CD14-positive monocyte (primary cell): ENCODE measurements at regions not wholly inside any gene's neighbourhood (a gene's known extent, or its start where the extent isn't known, plus 50 kb on each side); places are given as distances from the start of the nearest gene placed in this dataset.

ENCODE experiments used
- DNase-seq, 3 donors: peaks; one replicate each; pipeline ENCODE4 v3.0.0-alpha.2; 2011 to 2022
- H2AFZ ChIP-seq: 2 replicates; pipeline ENCODE4 v1.6.0; 2012; ENCODE audit warnings: mild to moderate bottlenecking, low read depth, low read length, inconsistent platforms; ENCODE audit not compliant: insufficient read depth, poor library complexity, severe bottlenecking
- H3K27ac ChIP-seq, 2 donors: 1 replicate in 1 of 2; 2 replicates in 1 of 2; pipeline ENCODE4 v1.5.1; 2012 to 2013; ENCODE audit warnings: low read length in 2 of 2, control low read depth in 1 of 2, inconsistent platforms in 1 of 2, low read depth in 1 of 2, mild to moderate bottlenecking in 1 of 2
- H3K27me3 ChIP-seq, 2 donors: one replicate each; pipeline versions ENCODE4 v1.6.0 to v1.6.1; 2011 to 2013; ENCODE audit warnings: low read length in 2 of 2; ENCODE audit not compliant: control insufficient read depth in 2 of 2, insufficient read depth in 2 of 2
- H3K36me3 ChIP-seq, 2 donors: replicated peaks in 1 of 2; 1 replicate in 1 of 2; 2 replicates in 1 of 2; pipeline versions ENCODE4 v1.5.1 to v1.6.1; 2012 to 2013; ENCODE audit warnings: low read length in 2 of 2, control low read depth in 1 of 2, inconsistent platforms in 1 of 2, mild to moderate bottlenecking in 1 of 2; ENCODE audit not compliant: insufficient read depth in 2 of 2, control insufficient read depth in 1 of 2
- H3K4me1 ChIP-seq, 2 donors: 1 replicate in 1 of 2; 2 replicates in 1 of 2; pipeline versions ENCODE4 v1.5.1 to v1.6.1; 2012 to 2013; ENCODE audit warnings: low read length in 2 of 2, control low read depth in 1 of 2, inconsistent platforms in 1 of 2, mild to moderate bottlenecking in 1 of 2, moderate library complexity in 1 of 2; ENCODE audit not compliant: insufficient read depth in 2 of 2, control insufficient read depth in 1 of 2
- H3K4me2 ChIP-seq: replicated peaks from 2 replicates; pipeline ENCODE3; 2012; ENCODE audit warnings: low read length, moderate library complexity, mild to moderate bottlenecking; ENCODE audit not compliant: poor library complexity, severe bottlenecking; ENCODE audit errors: extremely low read depth
- H3K4me3 ChIP-seq, 3 experiments: fragments of 200-600 bp in 1 of 3; sonication (generic) in 1 of 3; replicated peaks in 1 of 3; 1 replicate in 2 of 3; 2 replicates in 1 of 3; pipeline ENCODE4 v1.5.1; 2011 to 2013; ENCODE audit warnings: low read length in 3 of 3, mild to moderate bottlenecking in 3 of 3, control low read depth in 2 of 3, low read depth in 2 of 3, inconsistent platforms in 1 of 3, moderate library complexity in 1 of 3
- H3K79me2 ChIP-seq: 2 replicates; pipeline ENCODE4 v1.6.0; 2012; ENCODE audit warnings: mild to moderate bottlenecking, control low read depth, inconsistent platforms, low read length, moderate library complexity; ENCODE audit not compliant: insufficient read depth
- H3K9ac ChIP-seq: 2 replicates; pipeline ENCODE4 v1.6.0; 2017; ENCODE audit warnings: low read length, mild to moderate bottlenecking; ENCODE audit not compliant: insufficient read depth, poor library complexity, severe bottlenecking
- H3K9me3 ChIP-seq, 2 donors: replicated peaks in 1 of 2; 1 replicate in 1 of 2; 2 replicates in 1 of 2; pipeline versions ENCODE4 v1.5.1 to v1.6.1; 2012 to 2013; ENCODE audit warnings: low read length in 2 of 2, control low read depth in 1 of 2; ENCODE audit not compliant: control insufficient read depth in 1 of 2, insufficient read depth in 1 of 2
- H4K20me1 ChIP-seq: 2 replicates; pipeline ENCODE4 v1.6.0; 2012; ENCODE audit warnings: mild to moderate bottlenecking, low read length, control low read depth, moderate library complexity; ENCODE audit not compliant: insufficient read depth
- H3K27ac Mint-ChIP-seq, 7 donors: one replicate each; pipeline ENCODE4 v1.8.0; 2020; ENCODE audit warnings: mild to moderate bottlenecking in 7 of 7, mixed read lengths in 7 of 7, moderate library complexity in 6 of 7, inconsistent platforms in 2 of 7
- H3K27me3 Mint-ChIP-seq, 3 donors: one replicate each; pipeline ENCODE4 v1.8.0; 2021 to 2022; ENCODE audit warnings: low read depth in 3 of 3, mild to moderate bottlenecking in 3 of 3, mixed read lengths in 3 of 3, moderate library complexity in 3 of 3, inconsistent platforms in 1 of 3
- H3K36me3 Mint-ChIP-seq, 2 donors: one replicate each; pipeline ENCODE4 v1.8.0; 2020; ENCODE audit warnings: mixed read lengths in 2 of 2, inconsistent platforms in 1 of 2, mild to moderate bottlenecking in 1 of 2
- H3K4me1 Mint-ChIP-seq: one replicate; pipeline ENCODE4 v1.8.0; 2020; ENCODE audit warnings: mild to moderate bottlenecking, mixed read lengths
- H3K4me3 Mint-ChIP-seq, 2 donors: one replicate each; pipeline ENCODE4 v1.8.0; 2020; ENCODE audit warnings: mild to moderate bottlenecking in 2 of 2, mixed read lengths in 2 of 2, moderate library complexity in 1 of 2
- H3K9me3 Mint-ChIP-seq, 7 donors: one replicate each; pipeline ENCODE4 v1.8.0; 2020 to 2022; ENCODE audit warnings: mixed read lengths in 7 of 7, mild to moderate bottlenecking in 6 of 7, moderate library complexity in 6 of 7, inconsistent platforms in 2 of 7
- WGBS: methylation state at CpG from one replicate; pipeline ENCODE4 v1.1.5; 2013; ENCODE audit warnings: missing lambda C conversion rate; ENCODE audit not compliant: insufficient coverage; 5-methylcytosine and 5-hydroxymethylcytosine counted together
- intact Hi-C, 2 donors: fragments of 100-400 bp; cut with micrococcal nuclease; formaldehyde crosslinking; loops; one replicate each; pipeline versions ENCODE4 v1.15.0 to v1.15.1; 2023
- TF ChIP-seq, protein P1 (sequence below): fragments of 200-600 bp; IDR thresholded peaks from one replicate; pipeline ENCODE4 v1.8.0; 2022; ENCODE audit warnings: antibody characterized with exemption, mild to moderate bottlenecking

GRCh38 chr6:163985040-163985439, 570.5 kb downstream of the QKI start:
- H3K9ac ChIP-seq = no peak overlapping the region
- no peaks in the 10 kb centered on the region for H4K20me1 ChIP-seq
- intact Hi-C loops = no loop called here
- H3K27ac ChIP-seq = no peak overlapping the region
- no peak for DNase-seq
- Mint-ChIP-seq H3K36me3 (no peaks in the 10 kb centered on the region), H3K9me3 (peaks cover 0 to 2% (median 0%) of the 10 kb centered on the region in 7 donors), H3K27ac (no peak overlapping the region), H3K4me3 (no peak overlapping the region), H3K4me1 (peaks cover 13% of the 10 kb centered on the region), H3K27me3 (peaks cover 2 to 14% (median 8%) of the 10 kb centered on the region in 3 donors)
- peaks cover 3 to 4% of the 10 kb centered on the region in 2 donors for H3K4me1 ChIP-seq
- no peak overlapping the region for H2AFZ ChIP-seq
- H3K4me3 ChIP-seq = no peak overlapping the region
- no peaks in the 10 kb centered on the region for H3K79me2 ChIP-seq
- TF ChIP-seq, protein P1, sequence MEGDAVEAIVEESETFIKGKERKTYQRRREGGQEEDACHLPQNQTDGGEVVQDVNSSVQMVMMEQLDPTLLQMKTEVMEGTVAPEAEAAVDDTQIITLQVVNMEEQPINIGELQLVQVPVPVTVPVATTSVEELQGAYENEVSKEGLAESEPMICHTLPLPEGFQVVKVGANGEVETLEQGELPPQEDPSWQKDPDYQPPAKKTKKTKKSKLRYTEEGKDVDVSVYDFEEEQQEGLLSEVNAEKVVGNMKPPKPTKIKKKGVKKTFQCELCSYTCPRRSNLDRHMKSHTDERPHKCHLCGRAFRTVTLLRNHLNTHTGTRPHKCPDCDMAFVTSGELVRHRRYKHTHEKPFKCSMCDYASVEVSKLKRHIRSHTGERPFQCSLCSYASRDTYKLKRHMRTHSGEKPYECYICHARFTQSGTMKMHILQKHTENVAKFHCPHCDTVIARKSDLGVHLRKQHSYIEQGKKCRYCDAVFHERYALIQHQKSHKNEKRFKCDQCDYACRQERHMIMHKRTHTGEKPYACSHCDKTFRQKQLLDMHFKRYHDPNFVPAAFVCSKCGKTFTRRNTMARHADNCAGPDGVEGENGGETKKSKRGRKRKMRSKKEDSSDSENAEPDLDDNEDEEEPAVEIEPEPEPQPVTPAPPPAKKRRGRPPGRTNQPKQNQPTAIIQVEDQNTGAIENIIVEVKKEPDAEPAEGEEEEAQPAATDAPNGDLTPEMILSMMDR = no peak
- H3K36me3 ChIP-seq = no peaks in the 10 kb centered on the region
- no peaks in the 10 kb centered on the region for H3K9me3 ChIP-seq
- no peaks in the 10 kb centered on the region for H3K27me3 ChIP-seq
- H3K4me2 ChIP-seq = no peak overlapping the region
- no CpG with 5 or more reads among the region's 1 CpG for WGBS

GRCh38 chr6:163984124-163984936, 569.8 kb downstream of the QKI start:
- no peak overlapping the region for H3K4me3 ChIP-seq
- no peaks in the 10 kb centered on the region for H3K36me3 ChIP-seq
- no peak overlapping the region for H3K9ac ChIP-seq
- Mint-ChIP-seq H3K4me3 (no peak overlapping the region), H3K4me1 (peaks cover 13% of the 10 kb centered on the region), H3K36me3 (no peaks in the 10 kb centered on the region), H3K27me3 (peaks cover 2 to 12% (median 8%) of the 10 kb centered on the region in 3 donors), H3K27ac (no peak overlapping the region), H3K9me3 (peaks cover 0 to 4% (median 0%) of the 10 kb centered on the region in 7 donors)
- DNase-seq = no peak
- no peak overlapping the region for H2AFZ ChIP-seq
- no peak overlapping the region for H3K4me2 ChIP-seq
- H3K79me2 ChIP-seq = no peaks in the 10 kb centered on the region
- H3K9me3 ChIP-seq = no peaks in the 10 kb centered on the region
- H4K20me1 ChIP-seq = no peaks in the 10 kb centered on the region
- H3K27me3 ChIP-seq = no peaks in the 10 kb centered on the region
- 5% methylated on average over 9 of the region's 9 CpGs for WGBS
- intact Hi-C loops = no loop called here
- H3K27ac ChIP-seq = no peak overlapping the region
- TF ChIP-seq, protein P1 = no peak
- peaks cover 3 to 4% of the 10 kb centered on the region in 2 donors for H3K4me1 ChIP-seq
